ENCODE measurements at regions not wholly inside any gene's neighbourhood (a gene's known extent, or its start where the extent isn't known, plus 50 kb on each side); places are given as distances from the start of the nearest gene placed in this dataset.

GRCh38 chr18:30334781-30335180 is 707.8 kb downstream of the DSC3 start:
- H3K27ac ChIP-seq: no peak overlapping the region
- TF ChIP-seq ZFX (IDR thresholded peaks at IDR 0.05; ENCODE audit: borderline replicate concordance) (no peak), CTCF (IDR thresholded peaks at IDR 0.05) (no peak)

DNA sequence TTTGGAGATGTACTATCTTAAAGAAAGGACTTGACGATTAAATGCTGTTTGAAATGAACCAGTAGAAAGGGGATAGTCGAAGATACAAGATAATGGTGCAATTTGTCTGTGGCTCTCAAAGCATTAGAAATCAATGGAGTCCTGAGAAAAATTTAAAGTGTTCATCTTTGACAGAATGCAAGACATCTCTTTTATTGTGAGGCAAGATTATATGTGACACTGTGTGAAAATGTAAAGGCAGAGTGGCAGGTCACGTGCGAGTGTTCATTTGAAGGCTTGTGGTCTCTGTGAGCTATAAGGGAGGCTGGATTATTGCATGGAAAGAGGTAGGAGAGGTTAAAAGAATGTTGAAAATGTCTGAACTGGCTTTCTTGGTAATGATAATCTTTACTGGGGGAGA is 709.2 kb downstream of the DSC3 start:
- TF ChIP-seq ZFX (IDR thresholded peaks at IDR 0.05; ENCODE audit: borderline replicate concordance) (no peak), CTCF (IDR thresholded peaks at IDR 0.05) (no peak)

GRCh38 chr18:30328839-30329238 is 713.7 kb downstream of the DSC3 start:
- H3K27ac ChIP-seq: no peak overlapping the region
- no peak for TF ChIP-seq CTCF (IDR thresholded peaks at IDR 0.05)
- no peak for TF ChIP-seq ZFX (IDR thresholded peaks at IDR 0.05; ENCODE audit: borderline replicate concordance)

More for the DNA sequence above, 709.2 kb downstream of the DSC3 start:
- no peak overlapping the region for H3K27ac ChIP-seq

- H3K27ac ChIP-seq: no peak overlapping the region
- no peak for TF ChIP-seq ZFX (IDR thresholded peaks at IDR 0.05; ENCODE audit: borderline replicate concordance)
- TF ChIP-seq CTCF (IDR thresholded peaks at IDR 0.05): no peak
Measured at GRCh38 chr18:30302181-30302580, 740.4 kb downstream of the DSC3 start.

DNA sequence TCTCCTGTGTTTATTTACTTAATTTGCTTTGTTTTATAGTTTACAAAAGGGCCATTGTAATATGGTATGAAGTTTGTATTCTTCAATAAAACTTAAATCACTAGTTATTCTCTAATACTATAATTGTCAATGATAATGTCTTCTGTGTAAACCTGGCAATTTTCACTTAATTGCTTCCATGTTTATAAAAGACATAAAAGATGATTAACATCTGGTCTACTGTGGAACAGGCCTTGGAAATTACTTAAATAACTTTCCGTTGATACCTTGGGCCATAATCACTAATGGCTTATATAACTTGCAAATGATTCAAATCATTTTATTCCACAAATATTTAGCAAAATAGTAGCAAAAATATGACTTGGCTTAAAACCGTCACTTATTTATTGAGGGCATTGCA is 743.8 kb downstream of the DSC3 start:
- no peak overlapping the region for H3K27ac ChIP-seq
- TF ChIP-seq CTCF (IDR thresholded peaks at IDR 0.05) (no peak), ZFX (IDR thresholded peaks at IDR 0.05; ENCODE audit: borderline replicate concordance) (no peak)

- TF ChIP-seq CTCF (IDR thresholded peaks at IDR 0.05): no peak
- no peak for TF ChIP-seq ZFX (IDR thresholded peaks at IDR 0.05; ENCODE audit: borderline replicate concordance)
Measured at GRCh38 chr18:30288662-30289414, 753.7 kb downstream of the DSC3 start.

DNA sequence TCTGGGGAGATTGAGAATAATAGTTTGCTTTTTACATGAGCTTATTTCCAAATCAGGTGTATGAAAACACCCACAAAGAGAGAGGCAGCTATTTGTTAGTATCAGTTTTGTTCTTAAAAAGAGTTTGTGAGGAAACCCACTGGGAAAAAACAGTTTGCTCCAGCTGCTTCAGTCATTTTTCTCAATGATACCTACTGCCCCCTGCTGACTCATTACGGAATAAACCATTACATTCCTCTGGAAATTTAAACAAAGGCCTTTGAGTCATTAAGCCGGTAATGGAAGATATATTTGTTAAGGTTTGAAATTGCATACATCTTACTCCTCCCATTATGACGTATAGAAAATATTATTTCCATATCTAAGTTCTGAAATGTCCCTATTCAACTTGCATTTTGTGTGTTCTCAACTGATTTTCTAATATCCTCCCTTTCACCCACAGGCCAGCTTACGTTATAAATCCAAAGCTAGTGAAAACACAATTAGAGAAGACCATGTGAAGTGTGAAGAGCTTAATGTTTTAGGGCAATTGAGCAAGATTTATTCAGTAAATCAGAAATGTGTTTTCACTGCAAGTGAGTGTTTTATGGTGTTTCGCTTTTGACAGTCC is 761.6 kb downstream of the DSC3 start:
- H3K27ac ChIP-seq: no peak overlapping the region
- TF ChIP-seq ZFX (IDR thresholded peaks at IDR 0.05; ENCODE audit: borderline replicate concordance) (no peak), CTCF (IDR thresholded peaks at IDR 0.05) (peak; percentile 85)

More at GRCh38 chr18:30288662-30289414, 753.7 kb downstream of the DSC3 start:
- H3K27ac ChIP-seq: no peak overlapping the region
